ENCODE measurements at regions not wholly inside any gene's neighbourhood (a gene's known extent, or its start where the extent isn't known, plus 50 kb on each side); places are given as distances from the start of the nearest gene placed in this dataset.

GRCh38 chr3:95629802-95630201, 1184.6 kb upstream of the EPHA6 start:
- Histone ChIP-seq H3K27me3 (replicated peaks in 1 of 4; ENCODE audit: control extremely low read depth in 1 of 4, control insufficient read depth in 3 of 4, insufficient read depth in 4 of 4, low read length in 3 of 4) (no peaks in the 10 kb centered on the region), H3K79me2 (ENCODE audit: control insufficient read depth, insufficient read depth, low read length) (no peaks in the 10 kb centered on the region), H4K20me1 (ENCODE audit: control insufficient read depth, insufficient read depth, low read length, poor library complexity, severe bottlenecking) (no peaks in the 10 kb centered on the region), H3K4me3 (ENCODE audit: control extremely low read depth in 1 of 5, extremely low read depth in 1 of 5, insufficient read depth in 1 of 5, low read depth in 2 of 5, low read length in 4 of 5) (no peak overlapping the region), H3K9me3 (ENCODE audit: control extremely low read depth in 1 of 3, control insufficient read depth in 2 of 3, insufficient read depth in 1 of 3, low read length in 2 of 3) (no peaks in the 10 kb centered on the region), H3K27ac (ENCODE audit: low read length in 2 of 2) (no peak overlapping the region), H2AFZ (ENCODE audit: insufficient read depth, low read depth, low read length, poor library complexity, severe bottlenecking) (no peak overlapping the region), H3K4me1 (ENCODE audit: control insufficient read depth in 2 of 2, insufficient read depth in 2 of 2, low read length in 2 of 2) (no peaks in the 10 kb centered on the region), H3K36me3 (replicated peaks in 1 of 2; ENCODE audit: control extremely low read depth in 1 of 2, control insufficient read depth in 1 of 2, extremely low read depth in 1 of 2, insufficient read depth in 2 of 2, low read length in 1 of 2) (no peaks in the 10 kb centered on the region), H3K4me2 (replicated peaks; ENCODE audit: low read depth, low read length, poor library complexity, severe bottlenecking) (no peak overlapping the region), H3K9ac (ENCODE audit: low read length) (no peak overlapping the region)
- peaks cover 5% of the 10 kb centered on the region for H3K9me3 Mint-ChIP-seq (ENCODE audit: insufficient read depth)
- TF ChIP-seq, protein P1, sequence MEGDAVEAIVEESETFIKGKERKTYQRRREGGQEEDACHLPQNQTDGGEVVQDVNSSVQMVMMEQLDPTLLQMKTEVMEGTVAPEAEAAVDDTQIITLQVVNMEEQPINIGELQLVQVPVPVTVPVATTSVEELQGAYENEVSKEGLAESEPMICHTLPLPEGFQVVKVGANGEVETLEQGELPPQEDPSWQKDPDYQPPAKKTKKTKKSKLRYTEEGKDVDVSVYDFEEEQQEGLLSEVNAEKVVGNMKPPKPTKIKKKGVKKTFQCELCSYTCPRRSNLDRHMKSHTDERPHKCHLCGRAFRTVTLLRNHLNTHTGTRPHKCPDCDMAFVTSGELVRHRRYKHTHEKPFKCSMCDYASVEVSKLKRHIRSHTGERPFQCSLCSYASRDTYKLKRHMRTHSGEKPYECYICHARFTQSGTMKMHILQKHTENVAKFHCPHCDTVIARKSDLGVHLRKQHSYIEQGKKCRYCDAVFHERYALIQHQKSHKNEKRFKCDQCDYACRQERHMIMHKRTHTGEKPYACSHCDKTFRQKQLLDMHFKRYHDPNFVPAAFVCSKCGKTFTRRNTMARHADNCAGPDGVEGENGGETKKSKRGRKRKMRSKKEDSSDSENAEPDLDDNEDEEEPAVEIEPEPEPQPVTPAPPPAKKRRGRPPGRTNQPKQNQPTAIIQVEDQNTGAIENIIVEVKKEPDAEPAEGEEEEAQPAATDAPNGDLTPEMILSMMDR (IDR thresholded peaks at IDR 0.05), result no peak
- no peak for TF ChIP-seq EZH2 (IDR thresholded peaks at IDR 0.05; ENCODE audit: borderline replicate concordance, insufficient read depth, low read depth, low read length, poor library complexity, severe bottlenecking)
- no peaks in the 10 kb centered on the region for H3K27me3 Mint-ChIP-seq
- no peak overlapping the region for H3K27ac Mint-ChIP-seq
- DNase-seq (no peak), ATAC-seq (ENCODE audit: low read depth) (no peak)
- H3K4me3 Mint-ChIP-seq, result no peak overlapping the region
- H3K4me1 Mint-ChIP-seq, result no peaks in the 10 kb centered on the region
- POLR2A ChIA-PET, result no interaction called here
- 100% methylated on average over 1 of the region's 1 CpG for WGBS (ENCODE audit: insufficient coverage)
- intact Hi-C loops (cut with micrococcal nuclease), result no loop called here
- CTCF ChIA-PET, result no interaction called here

DNA sequence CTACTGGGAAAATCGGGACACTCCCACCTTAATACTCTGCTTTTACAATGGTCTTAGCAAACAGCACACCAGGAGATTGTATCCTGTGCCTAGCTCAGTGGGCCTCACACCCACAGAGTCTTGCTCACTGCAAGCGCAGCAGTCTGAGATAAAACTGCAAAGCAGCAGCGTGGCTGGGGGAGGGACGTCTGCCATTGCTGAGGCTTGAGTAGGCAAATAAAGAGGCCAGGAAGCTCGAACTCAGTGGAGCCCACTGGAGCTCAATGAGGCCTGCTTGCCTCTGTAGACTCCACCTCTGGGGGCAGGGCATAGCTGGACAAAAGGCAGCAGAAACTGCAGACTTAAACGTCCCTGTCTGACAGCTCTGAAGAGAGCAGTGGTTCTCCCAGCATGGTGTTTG, 1169.1 kb upstream of the EPHA6 start:
- Histone ChIP-seq H3K4me3 (ENCODE audit: control extremely low read depth in 1 of 5, extremely low read depth in 1 of 5, insufficient read depth in 1 of 5, low read depth in 2 of 5, low read length in 4 of 5) (no peak overlapping the region), H3K4me2 (replicated peaks; ENCODE audit: low read depth, low read length, poor library complexity, severe bottlenecking) (no peak overlapping the region), H3K9ac (ENCODE audit: low read length) (no peak overlapping the region), H3K27me3 (replicated peaks in 1 of 4; ENCODE audit: control extremely low read depth in 1 of 4, control insufficient read depth in 3 of 4, insufficient read depth in 4 of 4, low read length in 3 of 4) (no peaks in the 10 kb centered on the region), H3K9me3 (ENCODE audit: control extremely low read depth in 1 of 3, control insufficient read depth in 2 of 3, insufficient read depth in 1 of 3, low read length in 2 of 3) (peaks cover 0 to 12% (median 0%) of the 10 kb centered on the region in 3 donors), H3K36me3 (replicated peaks in 1 of 2; ENCODE audit: control extremely low read depth in 1 of 2, control insufficient read depth in 1 of 2, extremely low read depth in 1 of 2, insufficient read depth in 2 of 2, low read length in 1 of 2) (no peaks in the 10 kb centered on the region), H3K27ac (ENCODE audit: low read length in 2 of 2) (no peak overlapping the region), H4K20me1 (ENCODE audit: control insufficient read depth, insufficient read depth, low read length, poor library complexity, severe bottlenecking) (no peaks in the 10 kb centered on the region), H3K79me2 (ENCODE audit: control insufficient read depth, insufficient read depth, low read length) (no peaks in the 10 kb centered on the region), H3K4me1 (ENCODE audit: control insufficient read depth in 2 of 2, insufficient read depth in 2 of 2, low read length in 2 of 2) (no peaks in the 10 kb centered on the region), H2AFZ (ENCODE audit: insufficient read depth, low read depth, low read length, poor library complexity, severe bottlenecking) (no peak overlapping the region)
- TF ChIP-seq EZH2 (IDR thresholded peaks at IDR 0.05; ENCODE audit: borderline replicate concordance, insufficient read depth, low read depth, low read length, poor library complexity, severe bottlenecking), result no peak
- TF ChIP-seq, protein P1 (IDR thresholded peaks at IDR 0.05), result no peak
- peaks cover 5% of the 10 kb centered on the region for H3K9me3 Mint-ChIP-seq (ENCODE audit: insufficient read depth)
- H3K27me3 Mint-ChIP-seq, result no peaks in the 10 kb centered on the region
- no peak overlapping the region for H3K27ac Mint-ChIP-seq
- 88% methylated on average over 6 of the region's 6 CpGs for WGBS (ENCODE audit: insufficient coverage)
- ATAC-seq (ENCODE audit: low read depth) (no peak), DNase-seq (no peak)
- H3K4me3 Mint-ChIP-seq, result no peak overlapping the region
- H3K4me1 Mint-ChIP-seq, result no peaks in the 10 kb centered on the region
- ChIA-PET CTCF (no interaction called here), POLR2A (no interaction called here)
- intact Hi-C loops (cut with micrococcal nuclease), result no loop called here

All from B cell (primary cell).